ENCODE measurements at regions not wholly inside any gene's neighbourhood (a gene's known extent, or its start where the extent isn't known, plus 50 kb on each side); places are given as distances from the start of the nearest gene placed in this dataset.
"Not testable (repeated sequence)": the region's sequence is repeated elsewhere in the genome, so short reads cannot be mapped to it uniquely, and the experiment has no call there.

GRCh38 chr3:158936530-158937113 is 134.8 kb downstream of the MFSD1 start:
- peak in 1 of 2 donors; percentile 8 for DNase-seq
- H3K4me1 ChIP-seq, result no peaks in the 10 kb centered on the region
- H3K36me3 ChIP-seq, result no peaks in the 10 kb centered on the region
- no peak overlapping the region for H3K27ac ChIP-seq
- ATAC-seq (ENCODE audit: low FRiP score in 2 of 2), result no peak
- peaks cover 0 to 9% (median 3%) of the 10 kb centered on the region in 4 donors for H3K9me3 ChIP-seq
- no peak overlapping the region for H3K4me3 ChIP-seq
- no peak for TF ChIP-seq EP300 (IDR thresholded peaks at IDR 0.05)
- TF ChIP-seq POLR2A (IDR thresholded peaks at IDR 0.05), result no peak
- TF ChIP-seq, protein P1, sequence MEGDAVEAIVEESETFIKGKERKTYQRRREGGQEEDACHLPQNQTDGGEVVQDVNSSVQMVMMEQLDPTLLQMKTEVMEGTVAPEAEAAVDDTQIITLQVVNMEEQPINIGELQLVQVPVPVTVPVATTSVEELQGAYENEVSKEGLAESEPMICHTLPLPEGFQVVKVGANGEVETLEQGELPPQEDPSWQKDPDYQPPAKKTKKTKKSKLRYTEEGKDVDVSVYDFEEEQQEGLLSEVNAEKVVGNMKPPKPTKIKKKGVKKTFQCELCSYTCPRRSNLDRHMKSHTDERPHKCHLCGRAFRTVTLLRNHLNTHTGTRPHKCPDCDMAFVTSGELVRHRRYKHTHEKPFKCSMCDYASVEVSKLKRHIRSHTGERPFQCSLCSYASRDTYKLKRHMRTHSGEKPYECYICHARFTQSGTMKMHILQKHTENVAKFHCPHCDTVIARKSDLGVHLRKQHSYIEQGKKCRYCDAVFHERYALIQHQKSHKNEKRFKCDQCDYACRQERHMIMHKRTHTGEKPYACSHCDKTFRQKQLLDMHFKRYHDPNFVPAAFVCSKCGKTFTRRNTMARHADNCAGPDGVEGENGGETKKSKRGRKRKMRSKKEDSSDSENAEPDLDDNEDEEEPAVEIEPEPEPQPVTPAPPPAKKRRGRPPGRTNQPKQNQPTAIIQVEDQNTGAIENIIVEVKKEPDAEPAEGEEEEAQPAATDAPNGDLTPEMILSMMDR (IDR thresholded peaks at IDR 0.05), result no peak
- no peak for TF ChIP-seq POLR2AphosphoS5 (IDR thresholded peaks at IDR 0.05)
- no peaks in the 10 kb centered on the region for H3K27me3 ChIP-seq
- whole genome bisulfite sequencing, 2 donors, result 80 to 82% methylated on average over 11 to 12 of the region's 12 CpGs

DNA sequence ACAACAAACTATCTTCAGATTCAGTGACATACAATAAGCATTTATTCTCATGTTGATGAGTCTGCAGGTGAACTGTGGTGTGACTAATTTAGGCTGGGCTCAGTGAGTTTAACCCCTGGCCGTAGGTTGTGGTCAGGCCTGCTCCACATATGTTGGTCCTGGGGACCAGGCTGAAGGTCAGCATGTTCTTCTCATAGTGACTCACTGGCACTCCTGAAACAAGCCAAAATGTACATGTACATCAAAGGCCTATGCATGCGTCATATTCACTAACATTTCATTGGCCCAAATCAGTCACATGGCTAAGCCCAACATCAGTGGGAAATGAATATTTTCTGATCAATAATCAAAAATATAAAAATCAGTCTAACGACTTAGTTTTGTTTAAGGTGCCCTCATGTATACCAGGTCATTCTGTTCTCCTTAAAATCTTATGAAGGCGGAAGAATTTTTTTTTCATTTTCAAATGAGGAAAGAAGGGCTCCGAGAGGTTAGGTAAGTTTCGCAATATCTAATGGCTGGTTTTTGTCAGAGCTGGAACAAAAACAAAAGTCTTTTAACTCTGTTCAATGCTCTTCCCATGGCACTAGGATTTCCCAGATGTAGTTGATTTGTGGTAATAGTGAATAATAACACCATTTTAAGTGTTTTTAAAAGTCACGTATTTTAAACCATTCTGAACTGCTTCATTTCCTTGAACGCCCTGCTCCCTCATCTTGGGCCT is 148.5 kb downstream of the MFSD1 start:
- WGBS, 2 donors, result 79 to 82% methylated on average over 8 of the region's 8 CpGs
- H3K27ac ChIP-seq, result no peak overlapping the region
- no peaks in the 10 kb centered on the region for H3K4me1 ChIP-seq
- no peaks in the 10 kb centered on the region for H3K27me3 ChIP-seq
- no peaks in the 10 kb centered on the region for H3K36me3 ChIP-seq
- DNase-seq, result no peak
- ATAC-seq (ENCODE audit: low FRiP score in 2 of 2), result no peak
- TF ChIP-seq POLR2AphosphoS5 (IDR thresholded peaks at IDR 0.05) (no peak), POLR2A (IDR thresholded peaks at IDR 0.05) (no peak), EP300 (IDR thresholded peaks at IDR 0.05) (no peak)
- TF ChIP-seq, protein P1 (IDR thresholded peaks at IDR 0.05), result no peak
- H3K9me3 ChIP-seq, result no peaks in the 10 kb centered on the region
- H3K4me3 ChIP-seq, result no peak overlapping the region

DNA sequence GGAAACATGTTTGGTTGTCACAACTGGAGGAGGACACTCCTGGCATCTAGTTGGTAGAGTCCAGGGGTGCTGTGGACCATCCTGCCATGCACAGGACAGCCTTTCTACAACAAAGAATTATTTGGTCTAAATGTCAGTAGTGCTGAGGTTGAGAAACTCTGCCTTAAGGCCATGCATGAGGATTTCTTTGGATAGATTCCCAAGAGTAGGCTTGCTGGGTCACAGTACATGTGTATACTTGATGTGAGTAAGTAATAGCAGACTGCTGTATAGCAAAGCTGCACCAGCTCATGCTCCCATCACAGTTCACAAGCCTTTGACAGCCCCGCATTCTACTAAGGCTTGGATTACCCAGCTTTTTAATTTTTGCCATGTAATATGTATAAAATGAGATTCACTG is 151.3 kb downstream of the MFSD1 start:
- Histone ChIP-seq H3K9me3 (no peaks in the 10 kb centered on the region), H3K4me1 (no peaks in the 10 kb centered on the region), H3K27ac (no peak overlapping the region), H3K4me3 (no peak overlapping the region), H3K27me3 (no peaks in the 10 kb centered on the region), H3K36me3 (no peaks in the 10 kb centered on the region)
- no peak for DNase-seq
- no peak for TF ChIP-seq EP300 (IDR thresholded peaks at IDR 0.05)
- TF ChIP-seq, protein P1 (IDR thresholded peaks at IDR 0.05), result no peak
- no peak for TF ChIP-seq POLR2AphosphoS5 (IDR thresholded peaks at IDR 0.05)
- TF ChIP-seq POLR2A (IDR thresholded peaks at IDR 0.05), result no peak
- no peak for ATAC-seq (ENCODE audit: low FRiP score in 2 of 2)
- WGBS, 2 donors, result 26 to 90% methylated on average over 1 of the region's 1 CpG

DNA sequence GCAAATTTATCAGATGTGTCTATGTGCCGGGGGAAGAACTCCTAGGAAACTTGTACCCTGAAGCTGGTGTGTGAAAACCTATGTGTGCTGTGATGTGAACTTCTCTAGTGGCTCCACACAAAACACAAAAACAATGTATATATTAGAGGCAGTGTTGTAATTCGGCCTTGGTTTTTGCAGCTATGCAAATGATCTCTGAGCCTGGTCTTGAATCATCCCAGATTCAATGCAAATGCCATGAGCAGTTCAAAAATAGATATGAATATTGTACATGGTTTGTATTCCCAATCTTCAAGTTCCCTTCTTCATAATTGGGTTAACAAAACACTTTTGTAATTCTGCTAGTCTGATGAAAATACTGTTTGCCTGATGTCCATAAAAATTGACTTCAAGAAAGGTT is 152.6 kb downstream of the MFSD1 start:
- ATAC-seq (ENCODE audit: low FRiP score in 2 of 2) (no peak), DNase-seq (no peak)
- H3K27ac ChIP-seq, result no peak overlapping the region
- no peak for TF ChIP-seq POLR2AphosphoS5 (IDR thresholded peaks at IDR 0.05)
- TF ChIP-seq, protein P1 (IDR thresholded peaks at IDR 0.05), result no peak
- TF ChIP-seq EP300 (IDR thresholded peaks at IDR 0.05), result no peak
- no peak for TF ChIP-seq POLR2A (IDR thresholded peaks at IDR 0.05)
- H3K9me3 ChIP-seq, result no peaks in the 10 kb centered on the region
- 77 to 78% methylated on average over 2 of the region's 2 CpGs for WGBS, 2 donors
- H3K4me3 ChIP-seq, result no peak overlapping the region
- no peaks in the 10 kb centered on the region for H3K4me1 ChIP-seq
- no peaks in the 10 kb centered on the region for H3K27me3 ChIP-seq
- no peaks in the 10 kb centered on the region for H3K36me3 ChIP-seq

DNA sequence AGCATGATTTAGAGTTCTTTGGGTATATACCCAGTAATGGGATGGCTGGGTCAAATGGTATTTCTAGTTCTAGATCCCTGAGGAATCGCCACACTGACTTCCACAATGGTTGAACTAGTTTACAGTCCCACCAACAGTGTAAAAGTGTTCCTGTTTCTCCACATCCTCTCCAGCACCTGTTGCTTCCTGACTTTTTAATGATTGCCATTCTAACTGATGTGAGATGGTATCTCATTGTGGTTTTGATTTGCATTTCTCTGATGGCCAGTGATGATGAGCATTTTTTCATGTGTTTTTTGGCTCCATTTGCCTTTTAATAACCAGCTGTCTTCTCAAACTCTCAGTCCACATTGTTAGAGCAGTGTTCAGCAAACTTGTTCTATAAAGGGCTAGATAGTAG is 155.9 kb downstream of the MFSD1 start:
- DNase-seq; ATAC-seq (ENCODE audit: low FRiP score in 2 of 2); H3K27ac ChIP-seq; H3K27me3 ChIP-seq; H3K4me1 ChIP-seq; H3K4me3 ChIP-seq; H3K9me3 ChIP-seq; H3K36me3 ChIP-seq: not testable (repeated sequence)
- WGBS, 2 donors, result no CpG with 5 or more reads among the region's 1 CpG
